Stimulated activated CD8-positive, alpha-beta memory T cell treated with anti-CD3 and anti-CD28 coated beads, Interleukin-12 subunit alpha, Interleukin-12 subunit beta, amount 100 ng/mL, for 1 hour (primary cell): ENCODE measurements at regions not wholly inside any gene's neighbourhood (a gene's known extent, or its start where the extent isn't known, plus 50 kb on each side); places are given as distances from the start of the nearest gene placed in this dataset.
"Not testable (repeated sequence)": the region's sequence is repeated elsewhere in the genome, so short reads cannot be mapped to it uniquely, and the experiment has no call there.

ENCODE experiments used
- DNase-seq: peaks from one replicate; pipeline ENCODE4 v3.0.0-alpha.2; 2020; ENCODE audit warnings: low read depth

DNA sequence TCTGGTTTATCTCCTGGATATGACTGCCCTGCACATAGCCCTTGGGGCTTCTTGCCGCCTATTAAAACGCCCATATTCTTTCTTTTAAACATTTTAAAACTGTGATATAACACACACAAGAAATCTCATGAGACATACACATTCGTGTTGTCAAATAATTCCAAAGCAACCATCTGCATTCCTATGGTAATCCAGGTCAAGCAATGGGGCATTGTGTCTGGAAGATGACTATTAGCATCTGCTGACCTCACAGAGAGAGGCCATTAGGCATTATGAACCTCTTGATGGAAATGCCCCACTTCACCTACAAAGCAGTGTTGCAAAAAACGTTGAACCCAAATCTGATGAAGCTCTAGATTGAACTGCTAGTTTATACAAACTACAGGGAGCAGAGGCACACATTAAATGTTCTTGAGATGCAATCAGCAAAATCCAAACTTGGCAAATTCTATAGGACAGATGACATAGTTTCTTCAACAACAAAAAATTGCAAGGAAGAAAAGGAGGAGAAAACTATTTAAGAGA, 513.8 kb upstream of the CCDC196 start:
- no peak for DNase-seq

GRCh38 chr14:65972891-65973290, 513.3 kb upstream of the CCDC196 start:
- DNase-seq: no peak

DNA sequence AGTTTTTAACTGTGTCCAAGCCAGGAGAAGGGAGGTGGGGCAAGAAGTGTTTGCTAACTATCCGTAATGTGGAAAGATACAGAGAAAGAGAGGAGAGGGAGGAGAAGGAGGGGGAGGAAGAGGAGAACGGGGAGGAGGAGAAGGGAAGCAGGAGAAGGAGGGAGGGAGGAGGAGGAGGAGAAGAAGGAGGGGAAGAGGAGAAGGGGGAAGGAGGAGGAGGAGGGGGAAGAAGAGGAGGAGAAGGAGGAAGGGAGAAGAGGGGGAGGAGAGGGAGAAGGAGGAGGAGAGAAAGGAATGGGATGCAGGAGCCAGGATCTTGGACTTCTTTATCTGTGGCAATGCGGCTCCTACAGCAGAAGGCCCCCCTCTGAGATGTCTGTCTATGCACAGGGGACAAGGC, 510.3 kb upstream of the CCDC196 start:
- DNase-seq: no peak

DNA sequence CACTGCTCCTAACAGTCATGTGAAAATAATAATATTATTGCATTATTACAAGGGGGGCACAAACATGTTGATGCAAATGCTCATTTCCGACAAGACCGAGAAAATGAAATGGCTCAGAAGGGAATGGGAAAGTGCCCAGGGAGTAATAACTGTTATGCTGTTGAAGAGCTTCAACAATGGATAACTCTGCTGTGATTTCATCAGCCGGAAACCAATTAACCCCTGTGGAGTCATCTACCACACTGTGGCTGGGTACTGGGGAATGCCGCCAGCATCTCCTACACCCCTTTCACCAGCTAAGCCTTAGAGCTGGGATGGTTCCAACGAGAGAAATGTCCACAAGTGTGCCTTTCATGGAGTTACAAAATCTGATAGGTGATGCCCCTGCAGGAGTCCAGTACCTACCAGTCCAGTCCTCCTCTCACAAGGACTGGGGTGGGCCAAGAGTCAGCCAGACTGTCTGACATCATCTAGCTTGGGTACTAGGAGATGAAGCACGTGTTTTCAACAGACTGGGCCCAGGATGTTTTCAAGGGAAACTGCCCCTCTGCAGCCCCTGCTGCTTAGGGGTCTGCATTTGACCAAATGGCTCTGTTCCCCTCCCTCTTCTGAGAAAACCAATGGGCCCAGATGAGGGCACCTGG, 509.3 kb upstream of the CCDC196 start:
- DNase-seq: no peak

GRCh38 chr14:65981192-65981843, 504.9 kb upstream of the CCDC196 start:
- no peak for DNase-seq

GRCh38 chr14:65986041-65986440, 500.1 kb upstream of the CCDC196 start:
- DNase-seq: no peak

GRCh38 chr14:65989981-65990380, 496.2 kb upstream of the CCDC196 start:
- DNase-seq: no peak

GRCh38 chr14:65991104-65991503, 495.1 kb upstream of the CCDC196 start:
- DNase-seq: no peak

- not testable (repeated sequence) for DNase-seq
These were observed 494.2 kb upstream of the CCDC196 start for GRCh38 chr14:65991935-65992334.

GRCh38 chr14:65993103-65993502, 493.1 kb upstream of the CCDC196 start:
- no peak for DNase-seq

GRCh38 chr14:65993996-65994395, 492.2 kb upstream of the CCDC196 start:
- no peak for DNase-seq

DNA sequence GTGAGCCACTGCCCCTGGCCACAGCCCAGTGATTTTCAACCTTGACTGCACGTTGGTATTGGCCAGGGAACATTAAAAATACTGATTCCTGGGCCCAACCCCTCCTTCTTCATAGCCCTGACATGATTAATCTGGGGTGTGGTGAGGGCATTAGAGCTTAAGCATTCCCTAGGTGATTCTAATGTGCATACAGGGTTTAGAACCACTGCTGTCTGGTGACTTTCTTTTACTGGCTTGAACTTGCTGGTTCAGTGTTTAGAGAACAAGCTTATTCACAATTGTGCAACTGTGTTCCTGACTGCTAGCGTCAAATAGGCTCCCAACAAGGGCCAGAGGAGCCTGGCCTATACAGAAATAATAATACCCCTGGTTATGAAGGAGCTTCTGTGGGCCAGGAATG, 488.8 kb upstream of the CCDC196 start:
- DNase-seq: no peak

- DNase-seq: no peak
These were observed 486.3 kb upstream of the CCDC196 start for GRCh38 chr14:65999865-66000264.

GRCh38 chr14:66000766-66001165, 485.4 kb upstream of the CCDC196 start:
- DNase-seq: no peak

DNA sequence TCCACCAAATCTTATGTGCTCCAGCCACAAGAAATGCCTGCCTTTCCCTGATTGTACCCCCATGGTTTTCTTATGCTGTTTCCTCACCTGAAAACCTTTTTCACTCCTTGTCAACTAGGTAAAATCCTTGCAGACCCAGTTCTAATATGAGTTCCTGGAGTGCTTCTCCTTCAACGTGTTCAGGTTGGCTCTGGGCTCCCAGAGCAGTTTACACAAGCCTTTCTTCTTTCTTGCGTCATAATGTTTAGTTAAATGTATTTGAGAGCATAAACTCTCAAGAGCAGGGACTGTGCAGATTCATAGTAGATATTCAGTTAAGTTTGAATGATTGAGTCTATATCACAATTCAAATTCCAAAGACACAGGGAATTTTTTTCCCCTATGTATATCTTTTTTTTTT, 484.8 kb upstream of the CCDC196 start:
- DNase-seq: no peak

GRCh38 chr14:66003082-66003730, 483.0 kb upstream of the CCDC196 start:
- DNase-seq: no peak

DNA sequence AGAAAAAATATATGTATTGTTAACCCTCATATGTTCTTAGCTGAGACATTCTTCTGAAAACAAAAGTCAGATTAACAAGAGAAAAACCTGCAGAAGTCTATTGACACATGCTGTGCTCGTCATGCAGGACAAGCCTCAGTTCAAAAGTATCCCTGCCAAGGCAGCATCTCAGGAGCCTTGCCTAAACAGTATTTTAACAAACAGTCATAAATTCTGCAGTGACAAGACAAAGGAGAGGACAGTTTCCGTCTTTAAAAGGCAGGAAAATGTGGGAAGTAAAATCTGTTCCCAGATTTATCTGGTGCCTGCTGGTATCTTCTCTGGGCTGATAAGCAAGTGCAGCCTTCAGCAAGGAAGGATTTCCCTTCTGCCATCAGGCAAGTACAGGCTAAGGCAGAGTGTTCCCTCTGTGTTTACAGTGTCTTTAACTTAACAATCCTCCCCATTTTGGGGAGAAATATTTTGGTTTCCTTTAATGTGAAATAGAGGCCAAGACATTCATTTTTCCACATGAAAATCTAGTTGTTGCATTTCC, 480.2 kb upstream of the CCDC196 start:
- DNase-seq: no peak

DNA sequence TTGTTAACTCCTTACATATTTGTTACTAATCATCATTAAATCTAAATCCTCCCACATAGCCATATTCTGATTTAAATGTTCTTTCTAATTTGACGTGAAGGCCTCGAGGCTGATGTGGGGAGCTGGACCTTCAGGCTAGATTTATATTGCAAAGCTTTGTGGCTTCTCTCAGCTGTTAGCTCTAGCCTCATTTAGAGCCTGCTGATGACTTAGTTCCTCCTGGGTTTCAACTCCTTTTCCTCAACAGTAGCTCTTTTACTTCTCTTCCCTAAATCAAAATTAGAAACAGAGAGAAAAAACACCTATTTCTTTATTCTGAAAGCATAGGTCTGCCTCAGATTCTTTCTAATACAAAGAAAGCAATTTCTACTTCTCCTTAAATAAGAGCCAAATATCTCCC, 477.5 kb upstream of the CCDC196 start:
- no peak for DNase-seq

DNA sequence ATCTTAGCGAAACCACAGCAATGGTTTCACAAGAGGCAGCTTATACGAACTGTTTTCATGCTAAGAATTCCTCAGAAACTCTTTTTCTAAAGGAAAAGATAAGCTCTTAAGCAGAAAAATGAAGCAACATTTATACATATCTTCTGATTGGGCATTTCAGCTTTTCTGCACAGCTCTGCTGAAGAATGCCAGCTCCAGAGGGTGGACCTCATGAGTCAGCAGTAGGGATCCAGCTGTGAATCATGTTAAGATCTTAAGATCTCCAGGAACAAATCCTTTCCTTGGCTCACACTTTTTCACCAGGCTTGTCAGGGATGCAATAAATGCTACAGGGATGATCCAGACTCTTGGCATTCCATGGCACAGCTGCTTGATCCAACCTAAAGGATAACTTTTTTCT, 477.1 kb upstream of the CCDC196 start:
- no peak for DNase-seq

DNA sequence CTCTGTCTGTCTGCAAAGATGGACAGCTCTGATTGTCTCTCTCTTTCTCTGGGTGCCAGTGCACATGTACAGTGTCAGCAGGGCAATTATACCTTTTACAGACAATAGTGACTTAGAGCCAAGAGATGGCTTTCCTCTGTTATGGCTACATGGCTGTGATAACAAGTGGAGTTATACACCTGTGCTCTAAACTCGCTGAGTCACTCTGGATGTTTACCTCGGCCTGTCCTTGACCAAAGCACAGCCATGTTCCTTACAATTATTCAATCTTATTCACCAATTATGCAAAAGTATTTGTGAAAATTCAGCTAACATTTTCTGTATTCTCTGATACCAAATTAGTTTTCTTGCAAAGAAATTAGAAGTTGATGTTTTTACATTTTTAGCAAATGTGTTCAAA, 475.5 kb upstream of the CCDC196 start:
- no peak for DNase-seq

DNA sequence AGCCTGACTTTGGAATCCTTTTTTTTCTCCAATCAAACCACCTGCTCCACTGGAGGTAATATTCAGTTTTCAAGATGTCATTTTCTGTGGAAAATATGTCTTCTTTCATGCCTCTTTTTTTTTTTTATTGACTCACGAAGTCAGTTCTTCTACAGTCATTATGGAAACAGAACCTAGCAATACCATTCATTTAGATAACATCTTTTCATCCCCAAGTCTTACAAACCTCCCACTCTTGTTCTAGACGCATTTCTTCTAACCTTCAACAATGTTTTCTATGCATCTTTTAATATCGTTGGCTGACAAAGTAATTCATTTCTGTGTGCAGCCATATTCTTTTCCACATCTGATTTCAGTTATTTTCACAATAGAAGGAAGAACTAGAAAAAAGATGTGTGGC, 474.3 kb upstream of the CCDC196 start:
- no peak for DNase-seq

GRCh38 chr14:66013607-66014006, 472.6 kb upstream of the CCDC196 start:
- DNase-seq: not testable (repeated sequence)
